ENCODE measurements at regions not wholly inside any gene's neighbourhood (a gene's known extent, or its start where the extent isn't known, plus 50 kb on each side); places are given as distances from the start of the nearest gene placed in this dataset.

DNA sequence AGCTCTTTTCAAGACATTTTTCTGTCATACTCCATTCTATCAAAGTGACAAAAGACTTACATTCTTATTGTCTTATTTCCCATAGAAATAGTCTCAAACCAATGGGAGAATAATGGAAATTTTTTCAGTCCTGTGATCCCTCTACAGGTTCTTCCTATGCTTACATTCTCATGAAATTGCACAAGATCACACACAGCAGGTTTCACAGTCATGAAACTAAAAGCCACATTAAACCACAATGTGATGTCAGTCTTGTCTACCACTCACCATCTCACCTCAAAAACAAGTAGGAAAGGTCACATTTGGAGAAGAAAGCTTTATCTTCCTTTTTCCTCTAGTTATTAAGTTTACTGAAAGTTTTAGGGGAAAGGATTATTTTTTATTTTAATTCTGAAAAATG is 161.0 kb upstream of the RORA start (continued):
- TF ChIP-seq, protein P1, sequence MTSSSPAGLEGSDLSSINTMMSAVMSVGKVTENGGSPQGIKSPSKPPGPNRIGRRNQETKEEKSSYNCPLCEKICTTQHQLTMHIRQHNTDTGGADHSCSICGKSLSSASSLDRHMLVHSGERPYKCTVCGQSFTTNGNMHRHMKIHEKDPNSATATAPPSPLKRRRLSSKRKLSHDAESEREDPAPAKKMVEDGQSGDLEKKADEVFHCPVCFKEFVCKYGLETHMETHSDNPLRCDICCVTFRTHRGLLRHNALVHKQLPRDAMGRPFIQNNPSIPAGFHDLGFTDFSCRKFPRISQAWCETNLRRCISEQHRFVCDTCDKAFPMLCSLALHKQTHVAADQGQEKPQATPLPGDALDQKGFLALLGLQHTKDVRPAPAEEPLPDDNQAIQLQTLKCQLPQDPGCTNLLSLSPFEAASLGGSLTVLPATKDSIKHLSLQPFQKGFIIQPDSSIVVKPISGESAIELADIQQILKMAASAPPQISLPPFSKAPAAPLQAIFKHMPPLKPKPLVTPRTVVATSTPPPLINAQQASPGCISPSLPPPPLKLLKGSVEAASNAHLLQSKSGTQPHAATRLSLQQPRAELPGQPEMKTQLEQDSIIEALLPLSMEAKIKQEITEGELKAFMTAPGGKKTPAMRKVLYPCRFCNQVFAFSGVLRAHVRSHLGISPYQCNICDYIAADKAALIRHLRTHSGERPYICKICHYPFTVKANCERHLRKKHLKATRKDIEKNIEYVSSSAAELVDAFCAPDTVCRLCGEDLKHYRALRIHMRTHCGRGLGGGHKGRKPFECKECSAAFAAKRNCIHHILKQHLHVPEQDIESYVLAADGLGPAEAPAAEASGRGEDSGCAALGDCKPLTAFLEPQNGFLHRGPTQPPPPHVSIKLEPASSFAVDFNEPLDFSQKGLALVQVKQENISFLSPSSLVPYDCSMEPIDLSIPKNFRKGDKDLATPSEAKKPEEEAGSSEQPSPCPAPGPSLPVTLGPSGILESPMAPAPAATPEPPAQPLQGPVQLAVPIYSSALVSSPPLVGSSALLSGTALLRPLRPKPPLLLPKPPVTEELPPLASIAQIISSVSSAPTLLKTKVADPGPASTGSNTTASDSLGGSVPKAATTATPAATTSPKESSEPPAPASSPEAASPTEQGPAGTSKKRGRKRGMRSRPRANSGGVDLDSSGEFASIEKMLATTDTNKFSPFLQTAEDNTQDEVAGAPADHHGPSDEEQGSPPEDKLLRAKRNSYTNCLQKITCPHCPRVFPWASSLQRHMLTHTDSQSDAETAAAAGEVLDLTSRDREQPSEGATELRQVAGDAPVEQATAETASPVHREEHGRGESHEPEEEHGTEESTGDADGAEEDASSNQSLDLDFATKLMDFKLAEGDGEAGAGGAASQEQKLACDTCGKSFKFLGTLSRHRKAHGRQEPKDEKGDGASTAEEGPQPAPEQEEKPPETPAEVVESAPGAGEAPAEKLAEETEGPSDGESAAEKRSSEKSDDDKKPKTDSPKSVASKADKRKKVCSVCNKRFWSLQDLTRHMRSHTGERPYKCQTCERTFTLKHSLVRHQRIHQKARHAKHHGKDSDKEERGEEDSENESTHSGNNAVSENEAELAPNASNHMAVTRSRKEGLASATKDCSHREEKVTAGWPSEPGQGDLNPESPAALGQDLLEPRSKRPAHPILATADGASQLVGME (CRISPR knock-in tag; IDR thresholded peaks at IDR 0.05), result no peak
- no peak for TF ChIP-seq STAT6 (CRISPR knock-in tag; IDR thresholded peaks at IDR 0.05)
- TF ChIP-seq ZBED1 (IDR thresholded peaks at IDR 0.05), result no peak
- no peak for TF ChIP-seq ZNF77 (CRISPR knock-in tag; IDR thresholded peaks at IDR 0.05)
- no peak for TF ChIP-seq CBFA2T2 (conservative IDR thresholded peaks at IDR 0.05)
- TF ChIP-seq ZFP30 (CRISPR knock-in tag; IDR thresholded peaks at IDR 0.05; ENCODE audit: borderline replicate concordance), result no peak

All from K562 (cell line).